K562 (cell line): ENCODE measurements at regions not wholly inside any gene's neighbourhood (a gene's known extent, or its start where the extent isn't known, plus 50 kb on each side); places are given as distances from the start of the nearest gene placed in this dataset.

ENCODE experiments used
- ARHGAP35 ChIP-seq: fragments of 450-650 bp; IDR thresholded peaks from 2 replicates; pipeline ENCODE4 v1.6.1; 2018; ENCODE audit not compliant: partially characterized antibody
- CEBPG ChIP-seq, 3 experiments: fragments of 200-800 bp in 1 of 3; sonication (Bioruptor generic) in 1 of 3; sonication (generic) in 1 of 3; formaldehyde crosslinking in 1 of 3; IDR thresholded peaks in 2 of 3; conservative IDR thresholded peaks in 1 of 3; 2 replicates each; pipeline versions ENCODE4 v1.6.1 to v1.8.0; 2016 to 2022; ENCODE audit warnings: missing compliant biosample characterization in 2 of 3, missing genetic modification characterization in 2 of 3, mild to moderate bottlenecking in 1 of 3, missing genetic modification reagents in 1 of 3
- CXXC5 ChIP-seq: fragments of 250-450 bp; sonication (Bioruptor Pico); IDR thresholded peaks from 2 replicates; pipeline ENCODE4 v1.8.0; 2022; ENCODE audit warnings: inconsistent platforms, mild to moderate bottlenecking, moderate library complexity
- FOXM1 ChIP-seq, 2 experiments: fragments of 450-650 bp in 1 of 2; sonication (generic) in 1 of 2; formaldehyde crosslinking in 1 of 2; IDR thresholded peaks; 2 replicates each; pipeline versions ENCODE4 v1.6.1 to v1.9.0; 2017 to 2022; ENCODE audit warnings: low read depth in 2 of 2, mild to moderate bottlenecking in 2 of 2, missing genetic modification reagents in 1 of 2, moderate library complexity in 1 of 2
- GATAD2B ChIP-seq: fragments of 450-650 bp; IDR thresholded peaks from 2 replicates; pipeline ENCODE4 v1.6.1; 2017; ENCODE audit warnings: mild to moderate bottlenecking, borderline replicate concordance
- HEY1 ChIP-seq: fragments of 250-450 bp; sonication (Bioruptor Pico); IDR thresholded peaks from 2 replicates; pipeline ENCODE4 v1.5.0; 2020; ENCODE audit warnings: mild to moderate bottlenecking, moderate library complexity, borderline replicate concordance
- MNT ChIP-seq, 2 experiments: fragments of 450-650 bp; conservative IDR thresholded peaks; 2 replicates each; pipeline ENCODE4 v1.6.1; 2017; ENCODE audit warnings: mild to moderate bottlenecking in 2 of 2, moderate library complexity in 2 of 2
- MYC ChIP-seq, 2 experiments: fragments of 250-450 bp in 1 of 2; sonication (Bioruptor Pico) in 1 of 2; IDR thresholded peaks; 2 replicates each; pipeline versions ENCODE4 v1.5.1 to v1.6.1; 2012 to 2021; ENCODE audit warnings: low read depth in 2 of 2, borderline replicate concordance in 1 of 2, improper control_type of control experiment in 1 of 2, low read length in 1 of 2, mild to moderate bottlenecking in 1 of 2, moderate library complexity in 1 of 2
- PTRF ChIP-seq: fragments of 450-650 bp; IDR thresholded peaks from 2 replicates; pipeline ENCODE4 v1.6.1; 2016; ENCODE audit warnings: mild to moderate bottlenecking, missing genetic modification characterization, missing compliant biosample characterization
- RERE ChIP-seq: sonication (generic); formaldehyde crosslinking; IDR thresholded peaks from 2 replicates; pipeline ENCODE4 v1.8.0; 2023; ENCODE audit warnings: missing genetic modification reagents, mild to moderate bottlenecking, borderline replicate concordance
- UBTF ChIP-seq, 2 experiments: IDR thresholded peaks; 2 replicates each; pipeline ENCODE4 v1.6.1; 2012; ENCODE audit warnings: improper control_type of control experiment in 2 of 2, low read depth in 2 of 2, low read length in 2 of 2, borderline replicate concordance in 1 of 2
- ZFP91 ChIP-seq: sonication (generic); formaldehyde crosslinking; IDR thresholded peaks from 2 replicates; pipeline ENCODE4 v1.8.0; 2022; ENCODE audit warnings: mild to moderate bottlenecking, missing genetic modification reagents
- ZNF644 ChIP-seq: fragments of 200-800 bp; sonication (Bioruptor generic); IDR thresholded peaks from 2 replicates; pipeline ENCODE4 v1.6.1; 2016; ENCODE audit warnings: low read depth, missing genetic modification characterization, missing compliant biosample characterization

GRCh38 chr6:28725274-28725809 lies 198.4 kb downstream of the TRIM27 start (continued):
- TF ChIP-seq ZNF644, result 0 out of 2 replicates have a peak, but pooled peaks have one; percentile 22
- peak; percentile 78 for TF ChIP-seq ZFP91
- 0 out of 4 replicates have a peak, but pooled peaks of 1 of the 2 experiments have one; percentile 35 for TF ChIP-seq UBTF (IDR thresholded peaks at IDR 0.05; ENCODE audit: borderline replicate concordance in 1 of 2, low read depth in 2 of 2, low read length in 2 of 2)
- TF ChIP-seq MNT (conservative IDR thresholded peaks at IDR 0.05), result 0 out of 4 replicates have a peak, but pooled peaks of 1 of the 2 experiments have one; percentile 25
- TF ChIP-seq CEBPG (CRISPR knock-in tag; IDR thresholded peaks at IDR 0.05), result no peak
- 0 out of 4 replicates have a peak, but pooled peaks of 1 of the 2 experiments have one; percentile 16 for TF ChIP-seq CEBPG (tag; conservative IDR thresholded peaks at IDR 0.05 in 1 of 2, IDR thresholded peaks at IDR 0.05 in 1 of 2)
- TF ChIP-seq GATAD2B, result 0 out of 2 replicates have a peak, but pooled peaks have one; percentile 23
- no peak for TF ChIP-seq CXXC5 (CRISPR knock-in tag)
- no peak for TF ChIP-seq PTRF (tag)
- TF ChIP-seq RERE, result 0 out of 2 replicates have a peak, but pooled peaks have one; percentile 44
- no peak for TF ChIP-seq ARHGAP35
- 0 out of 2 replicates have a peak, but pooled peaks have one; percentile 4 for TF ChIP-seq FOXM1 (IDR thresholded peaks at IDR 0.05; ENCODE audit: low read depth)
- no peak for TF ChIP-seq FOXM1 (CRISPR knock-in tag; IDR thresholded peaks at IDR 0.05; ENCODE audit: low read depth)
- 0 out of 2 replicates have a peak, but pooled peaks have one; percentile 19 for TF ChIP-seq MYC (IDR thresholded peaks at IDR 0.05; ENCODE audit: low read depth, low read length)
- TF ChIP-seq MYC (CRISPR knock-in tag; IDR thresholded peaks at IDR 0.05; ENCODE audit: borderline replicate concordance, low read depth), result no peak
- 0 out of 2 replicates have a peak, but pooled peaks have one; percentile 11 for TF ChIP-seq HEY1 (CRISPR knock-in tag)
